HG02870 (cell line): ENCODE measurements at regions not wholly inside any gene's neighbourhood (a gene's known extent, or its start where the extent isn't known, plus 50 kb on each side); places are given as distances from the start of the nearest gene placed in this dataset.
"Not testable (repeated sequence)": the region's sequence is repeated elsewhere in the genome, so short reads cannot be mapped to it uniquely, and the experiment has no call there.

ENCODE experiments used
- ATAC-seq: cut with Tn5 transposase; IDR thresholded peaks from one replicate; pipeline ENCODE4 v1.9.1; 2021; ENCODE audit warnings: mild to moderate bottlenecking, moderate library complexity; ENCODE audit not compliant: unreplicated experiment

GRCh38 chr2:133970641-133971040, 283.2 kb upstream of the MGAT5 start:
- ATAC-seq: no peak

GRCh38 chr2:133972297-133972696, 281.6 kb upstream of the MGAT5 start:
- no peak for ATAC-seq

GRCh38 chr2:133972786-133973185, 281.1 kb upstream of the MGAT5 start:
- no peak for ATAC-seq

- ATAC-seq: no peak
Observed at GRCh38 chr2:133974353-133974752, 279.5 kb upstream of the MGAT5 start.

GRCh38 chr2:133975135-133975534, 278.7 kb upstream of the MGAT5 start:
- no peak for ATAC-seq

GRCh38 chr2:133975676-133976428, 278.0 kb upstream of the MGAT5 start:
- ATAC-seq: no peak

GRCh38 chr2:133976659-133977058, 277.2 kb upstream of the MGAT5 start:
- ATAC-seq: no peak

GRCh38 chr2:133977405-133977804, 276.5 kb upstream of the MGAT5 start:
- no peak for ATAC-seq

- no peak for ATAC-seq
Observed at GRCh38 chr2:133982256-133982655, 271.6 kb upstream of the MGAT5 start.

GRCh38 chr2:133985563-133985962, 268.3 kb upstream of the MGAT5 start:
- ATAC-seq: no peak

GRCh38 chr2:133986081-133986837, 267.6 kb upstream of the MGAT5 start:
- no peak for ATAC-seq

- ATAC-seq: no peak
Observed at GRCh38 chr2:133986881-133987795, 266.7 kb upstream of the MGAT5 start.

GRCh38 chr2:133988316-133988891, 265.5 kb upstream of the MGAT5 start:
- ATAC-seq: no peak

GRCh38 chr2:133991606-133992168, 262.2 kb upstream of the MGAT5 start:
- ATAC-seq: no peak

- ATAC-seq: no peak
Observed at GRCh38 chr2:133992454-133992853, 261.4 kb upstream of the MGAT5 start.

GRCh38 chr2:133993160-133993559, 260.7 kb upstream of the MGAT5 start:
- ATAC-seq: no peak

- ATAC-seq: not testable (repeated sequence)
Observed at GRCh38 chr2:133998726-133999125, 255.1 kb upstream of the MGAT5 start.

GRCh38 chr2:134002391-134002790, 251.5 kb upstream of the MGAT5 start:
- ATAC-seq: no peak

- no peak for ATAC-seq
Observed at GRCh38 chr2:134002921-134003320, 251.0 kb upstream of the MGAT5 start.

GRCh38 chr2:134004467-134004866, 249.4 kb upstream of the MGAT5 start:
- no peak for ATAC-seq

- ATAC-seq: no peak
Observed at GRCh38 chr2:134008837-134009236, 245.0 kb upstream of the MGAT5 start.
